ENCODE measurements at regions not wholly inside any gene's neighbourhood (a gene's known extent, or its start where the extent isn't known, plus 50 kb on each side); places are given as distances from the start of the nearest gene placed in this dataset.

DNA sequence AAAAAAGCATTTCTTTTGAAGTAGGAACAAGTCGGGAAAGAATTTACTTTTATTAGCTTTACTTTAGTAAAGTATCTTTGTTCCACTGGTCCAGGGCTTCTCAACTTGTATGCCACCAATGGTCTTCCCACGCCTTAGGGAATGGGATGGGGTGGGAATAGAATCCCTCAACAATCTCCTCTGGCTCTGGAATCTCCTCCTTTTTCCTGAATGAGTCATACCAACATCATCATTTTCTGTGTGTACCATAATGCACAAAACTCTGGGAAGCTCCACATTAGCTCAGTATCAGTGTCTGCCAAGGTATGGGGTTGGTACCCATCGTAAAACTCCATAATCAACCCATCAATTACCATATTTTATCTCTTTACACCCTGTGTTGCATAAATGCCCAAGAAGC lies 159.4 kb upstream of the BMPER start:
- TF ChIP-seq TARDBP (IDR thresholded peaks at IDR 0.05) = no peak
- no peak for TF ChIP-seq SUZ12 (IDR thresholded peaks at IDR 0.05)
- no peak for TF ChIP-seq ARNT (IDR thresholded peaks at IDR 0.05)
- TF ChIP-seq SP1 (IDR thresholded peaks at IDR 0.05) = no peak
- no peak for TF ChIP-seq FOXK2 (IDR thresholded peaks at IDR 0.05)
- no peak for TF ChIP-seq HDGF (IDR thresholded peaks at IDR 0.05; ENCODE audit: borderline replicate concordance)
- TF ChIP-seq, protein P1, sequence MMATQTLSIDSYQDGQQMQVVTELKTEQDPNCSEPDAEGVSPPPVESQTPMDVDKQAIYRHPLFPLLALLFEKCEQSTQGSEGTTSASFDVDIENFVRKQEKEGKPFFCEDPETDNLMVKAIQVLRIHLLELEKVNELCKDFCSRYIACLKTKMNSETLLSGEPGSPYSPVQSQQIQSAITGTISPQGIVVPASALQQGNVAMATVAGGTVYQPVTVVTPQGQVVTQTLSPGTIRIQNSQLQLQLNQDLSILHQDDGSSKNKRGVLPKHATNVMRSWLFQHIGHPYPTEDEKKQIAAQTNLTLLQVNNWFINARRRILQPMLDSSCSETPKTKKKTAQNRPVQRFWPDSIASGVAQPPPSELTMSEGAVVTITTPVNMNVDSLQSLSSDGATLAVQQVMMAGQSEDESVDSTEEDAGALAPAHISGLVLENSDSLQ (IDR thresholded peaks at IDR 0.05) = no peak
- no peak for TF ChIP-seq BHLHE40 (IDR thresholded peaks at IDR 0.05; ENCODE audit: borderline replicate concordance)
- TF ChIP-seq NFRKB (IDR thresholded peaks at IDR 0.05) = no peak
- TF ChIP-seq LEF1 (IDR thresholded peaks at IDR 0.05; ENCODE audit: borderline replicate concordance) = no peak
- TF ChIP-seq FOXA1 (IDR thresholded peaks at IDR 0.05) = no peak
